ENCODE measurements at regions not wholly inside any gene's neighbourhood (a gene's known extent, or its start where the extent isn't known, plus 50 kb on each side); places are given as distances from the start of the nearest gene placed in this dataset.

DNA sequence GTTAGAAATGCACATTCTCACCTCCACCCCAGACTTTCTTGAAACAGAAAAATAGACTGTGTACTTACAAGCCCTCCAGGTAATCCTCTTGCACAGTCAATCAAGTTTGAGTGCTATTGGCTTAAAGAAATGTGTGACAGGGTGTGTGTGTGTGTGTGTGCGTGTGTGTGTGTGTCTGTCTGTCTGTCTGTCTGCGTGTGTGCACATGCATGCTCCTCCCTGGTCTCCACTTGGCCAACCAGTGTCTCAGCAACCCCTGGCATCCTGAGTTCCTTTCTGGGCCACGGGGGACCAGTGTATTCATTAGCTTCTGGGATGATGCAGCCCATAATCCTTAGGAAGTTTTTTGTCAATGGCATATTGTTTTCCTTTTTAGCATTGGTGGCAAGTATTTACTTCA lies 128.8 kb upstream of the IL12A start:
- no peak for DNase-seq (ENCODE audit: low read depth)
- TF ChIP-seq, protein P1, sequence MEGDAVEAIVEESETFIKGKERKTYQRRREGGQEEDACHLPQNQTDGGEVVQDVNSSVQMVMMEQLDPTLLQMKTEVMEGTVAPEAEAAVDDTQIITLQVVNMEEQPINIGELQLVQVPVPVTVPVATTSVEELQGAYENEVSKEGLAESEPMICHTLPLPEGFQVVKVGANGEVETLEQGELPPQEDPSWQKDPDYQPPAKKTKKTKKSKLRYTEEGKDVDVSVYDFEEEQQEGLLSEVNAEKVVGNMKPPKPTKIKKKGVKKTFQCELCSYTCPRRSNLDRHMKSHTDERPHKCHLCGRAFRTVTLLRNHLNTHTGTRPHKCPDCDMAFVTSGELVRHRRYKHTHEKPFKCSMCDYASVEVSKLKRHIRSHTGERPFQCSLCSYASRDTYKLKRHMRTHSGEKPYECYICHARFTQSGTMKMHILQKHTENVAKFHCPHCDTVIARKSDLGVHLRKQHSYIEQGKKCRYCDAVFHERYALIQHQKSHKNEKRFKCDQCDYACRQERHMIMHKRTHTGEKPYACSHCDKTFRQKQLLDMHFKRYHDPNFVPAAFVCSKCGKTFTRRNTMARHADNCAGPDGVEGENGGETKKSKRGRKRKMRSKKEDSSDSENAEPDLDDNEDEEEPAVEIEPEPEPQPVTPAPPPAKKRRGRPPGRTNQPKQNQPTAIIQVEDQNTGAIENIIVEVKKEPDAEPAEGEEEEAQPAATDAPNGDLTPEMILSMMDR (IDR thresholded peaks at IDR 0.05; ENCODE audit: insufficient read depth, low read depth, low read length), result no peak
- no peak overlapping the region for H3K4me3 ChIP-seq (ENCODE audit: low read depth, low read length)

GRCh38 chr3:159860269-159861116 lies 128.1 kb upstream of the IL12A start:
- TF ChIP-seq, protein P1 (IDR thresholded peaks at IDR 0.05; ENCODE audit: insufficient read depth, low read depth, low read length), result no peak
- no peak overlapping the region for H3K4me3 ChIP-seq (ENCODE audit: low read depth, low read length)
- peak; percentile 57 for DNase-seq (ENCODE audit: low read depth)

- DNase-seq (ENCODE audit: low read depth), result peak; percentile 64
These were observed 127.2 kb upstream of the IL12A start for GRCh38 chr3:159861369-159861987.

GRCh38 chr3:159865041-159865579 lies 123.5 kb upstream of the IL12A start:
- DNase-seq (ENCODE audit: low read depth), result peak; percentile 87
- H3K4me3 ChIP-seq (ENCODE audit: low read depth, low read length), result no peak overlapping the region
- TF ChIP-seq, protein P1 (IDR thresholded peaks at IDR 0.05; ENCODE audit: insufficient read depth, low read depth, low read length), result no peak

More at GRCh38 chr3:159861369-159861987, 127.2 kb upstream of the IL12A start:
- no peak overlapping the region for H3K4me3 ChIP-seq (ENCODE audit: low read depth, low read length)
- TF ChIP-seq, protein P1 (IDR thresholded peaks at IDR 0.05; ENCODE audit: insufficient read depth, low read depth, low read length), result no peak

- TF ChIP-seq, protein P1 (IDR thresholded peaks at IDR 0.05; ENCODE audit: insufficient read depth, low read depth, low read length), result no peak
- no peak overlapping the region for H3K4me3 ChIP-seq (ENCODE audit: low read depth, low read length)
- no peak for DNase-seq (ENCODE audit: low read depth)
These were observed 122.4 kb upstream of the IL12A start for GRCh38 chr3:159866201-159866746.

GRCh38 chr3:159867372-159867771 lies 121.3 kb upstream of the IL12A start:
- no peak for DNase-seq (ENCODE audit: low read depth)
- TF ChIP-seq, protein P1 (IDR thresholded peaks at IDR 0.05; ENCODE audit: insufficient read depth, low read depth, low read length), result no peak
- no peak overlapping the region for H3K4me3 ChIP-seq (ENCODE audit: low read depth, low read length)
